Endothelial cell of umbilical vein (primary cell): ENCODE measurements at regions not wholly inside any gene's neighbourhood (a gene's known extent, or its start where the extent isn't known, plus 50 kb on each side); places are given as distances from the start of the nearest gene placed in this dataset.

Source experiments
- BruUV-seq: library from RNA; stranded (reverse); fragments of 400-500 nt; replicated peaks from 2 replicates; lab custom pipeline; 2021; lab: Mats Ljungman, UMichigan
- CTCF ChIA-PET: fragments of 300-600, 350-600 bp; sonication (Branson Sonifier 250); formaldehyde crosslinking; loops from one replicate; lab custom pipeline; 2021; ENCODE audit warnings: antibody characterized with exemption, inconsistent platforms; lab: Charles Lee
- POLR2A ChIA-PET: fragments of 300-600, 350-600 bp; sonication (Branson Sonifier 250); formaldehyde crosslinking; loops from one replicate; lab custom pipeline; 2021; ENCODE audit warnings: antibody characterized with exemption, inconsistent platforms; lab: Charles Lee
- DNase-seq: peaks from one replicate; pipeline ENCODE4 v3.0.0-alpha.2; 2011; ENCODE audit warnings: low read depth, low spot score
- FAIRE-seq: peaks from 2 replicates; lab custom pipeline; 2011; peaks lifted over from hg19 to GRCh38; lab: Jason Lieb, UNC
- H2AFZ ChIP-seq: 2 replicates; pipeline ENCODE4 v1.6.0; 2012; ENCODE audit warnings: low read depth, low read length, control low read depth, inconsistent platforms
- H3K27ac ChIP-seq: 2 replicates; pipeline ENCODE4 v1.5.1; 2011; ENCODE audit warnings: low read depth, mild to moderate bottlenecking, control low read depth, low read length, moderate library complexity; ENCODE audit not compliant: insufficient read depth
- H3K27me3 ChIP-seq, 2 experiments: 2 replicates each; pipeline versions ENCODE4 v1.6.0 to v1.6.1; 2011; ENCODE audit warnings: low read length in 2 of 2, mixed read lengths in 1 of 2; ENCODE audit not compliant: control insufficient read depth in 2 of 2, insufficient read depth in 2 of 2
- H3K36me3 ChIP-seq, 2 experiments: 2 replicates in 1 of 2; 3 replicates in 1 of 2; pipeline ENCODE4 v1.5.1; 2011; ENCODE audit warnings: low read length in 2 of 2, mild to moderate bottlenecking in 1 of 2, moderate library complexity in 1 of 2; ENCODE audit not compliant: control insufficient read depth in 2 of 2, insufficient read depth in 2 of 2; ENCODE audit errors: extremely low read depth in 1 of 2
- H3K4me1 ChIP-seq: 3 replicates; pipeline ENCODE4 v1.5.1; 2011; ENCODE audit warnings: mild to moderate bottlenecking, low read length; ENCODE audit not compliant: control insufficient read depth, insufficient read depth; ENCODE audit errors: extremely low read depth
- H3K4me2 ChIP-seq: 2 replicates; pipeline ENCODE4 v1.6.1; 2011; ENCODE audit warnings: low read length, control low read depth, mixed read lengths; ENCODE audit not compliant: insufficient read depth
- H3K4me3 ChIP-seq, 3 experiments: fragments of 200-600 bp in 1 of 3; sonication (generic), shearing (Covaris generic) in 1 of 3; replicated peaks in 1 of 3; 2 replicates each; pipeline ENCODE4 v1.5.1; 2011 to 2016; ENCODE audit warnings: control low read depth in 3 of 3, low read length in 3 of 3, mild to moderate bottlenecking in 2 of 3, inconsistent platforms in 1 of 3, low read depth in 1 of 3, moderate library complexity in 1 of 3; ENCODE audit not compliant: insufficient read depth in 1 of 3
- H3K79me2 ChIP-seq: 2 replicates; pipeline ENCODE4 v1.6.0; 2012; ENCODE audit warnings: low read length, inconsistent platforms; ENCODE audit not compliant: control insufficient read depth, insufficient read depth
- H3K9ac ChIP-seq: replicated peaks from 2 replicates; pipeline ENCODE3; 2011; ENCODE audit warnings: low read length, control low read depth; ENCODE audit not compliant: insufficient read depth; ENCODE audit errors: extremely low read depth
- H3K9me1 ChIP-seq: replicated peaks from 3 replicates; pipeline ENCODE4 v1.6.0; 2011; ENCODE audit warnings: mild to moderate bottlenecking, low read length; ENCODE audit not compliant: control insufficient read depth, insufficient read depth; ENCODE audit errors: extremely low read depth
- H3K9me3 ChIP-seq: replicated peaks from 2 replicates; pipeline ENCODE4 v1.5.1; 2012; ENCODE audit warnings: low read length, inconsistent platforms; ENCODE audit not compliant: control insufficient read depth, insufficient read depth
- H4K20me1 ChIP-seq: replicated peaks from 2 replicates; pipeline ENCODE3; 2011; ENCODE audit warnings: mild to moderate bottlenecking, low read length; ENCODE audit not compliant: control insufficient read depth, insufficient read depth; ENCODE audit errors: extremely low read depth
- EZH2 ChIP-seq: IDR thresholded peaks from 2 replicates; pipeline ENCODE4 v1.6.1; 2012; ENCODE audit warnings: borderline replicate concordance, low read depth, mild to moderate bottlenecking, moderate library complexity, low read length, inconsistent platforms; ENCODE audit not compliant: severe bottlenecking
- FOS ChIP-seq: IDR thresholded peaks from 2 replicates; pipeline ENCODE4 v1.6.1; 2011; ENCODE audit warnings: mild to moderate bottlenecking, low read length, moderate library complexity, borderline replicate concordance; ENCODE audit not compliant: insufficient read depth
- GATA2 ChIP-seq: IDR thresholded peaks from 2 replicates; pipeline ENCODE4 v1.7.0; 2011; ENCODE audit warnings: low read depth, mild to moderate bottlenecking, moderate library complexity, mixed read lengths, low read length; ENCODE audit not compliant: insufficient read length, insufficient read depth
- JUN ChIP-seq: IDR thresholded peaks from 2 replicates; pipeline ENCODE4 v1.6.1; 2011; ENCODE audit warnings: borderline replicate concordance, low read depth; ENCODE audit not compliant: insufficient read length, insufficient read depth
- MYC ChIP-seq: IDR thresholded peaks from one replicate; pipeline ENCODE4 v1.6.1; 2011; ENCODE audit warnings: mild to moderate bottlenecking, low read depth, low read length
- POLR2A ChIP-seq: IDR thresholded peaks from 2 replicates; pipeline ENCODE4 v1.6.1; 2012; ENCODE audit warnings: low read depth, mild to moderate bottlenecking, control low read depth, low read length
- POLR2AphosphoS5 ChIP-seq: IDR thresholded peaks from 2 replicates; pipeline ENCODE4 v1.6.1; 2012; ENCODE audit warnings: low read depth, mild to moderate bottlenecking, control low read depth, low read length, moderate library complexity; ENCODE audit not compliant: insufficient read depth
- dilution Hi-C: fragments of 300-500 bp; cut with MboI; formaldehyde crosslinking; loops from one replicate; pipeline ENCODE4 v1.15.0; 2019; ENCODE audit warnings: low sequenced_read_pairs; ENCODE audit not compliant: extremely low pct_ligation_motif_present
- intact Hi-C: fragments of 100-400 bp; cut with micrococcal nuclease; formaldehyde crosslinking; loops from one replicate; pipeline ENCODE4 v1.10.0; 2022
- TF ChIP-seq, protein P1 (sequence below): IDR thresholded peaks from 2 replicates; pipeline ENCODE4 v1.6.1; 2011; ENCODE audit not compliant: insufficient read depth, insufficient read length
- TF ChIP-seq, protein P2 (sequence below), 2 donors: IDR thresholded peaks; 1 replicate in 1 of 2; 2 replicates in 1 of 2; pipeline ENCODE4 v1.5.1; 2011; ENCODE audit warnings: low read length in 2 of 2, mild to moderate bottlenecking in 2 of 2, moderate library complexity in 2 of 2, control low read depth in 1 of 2, inconsistent platforms in 1 of 2, low read depth in 1 of 2; ENCODE audit not compliant: insufficient read depth in 1 of 2; ENCODE audit errors: extremely low read depth in 1 of 2

DNA sequence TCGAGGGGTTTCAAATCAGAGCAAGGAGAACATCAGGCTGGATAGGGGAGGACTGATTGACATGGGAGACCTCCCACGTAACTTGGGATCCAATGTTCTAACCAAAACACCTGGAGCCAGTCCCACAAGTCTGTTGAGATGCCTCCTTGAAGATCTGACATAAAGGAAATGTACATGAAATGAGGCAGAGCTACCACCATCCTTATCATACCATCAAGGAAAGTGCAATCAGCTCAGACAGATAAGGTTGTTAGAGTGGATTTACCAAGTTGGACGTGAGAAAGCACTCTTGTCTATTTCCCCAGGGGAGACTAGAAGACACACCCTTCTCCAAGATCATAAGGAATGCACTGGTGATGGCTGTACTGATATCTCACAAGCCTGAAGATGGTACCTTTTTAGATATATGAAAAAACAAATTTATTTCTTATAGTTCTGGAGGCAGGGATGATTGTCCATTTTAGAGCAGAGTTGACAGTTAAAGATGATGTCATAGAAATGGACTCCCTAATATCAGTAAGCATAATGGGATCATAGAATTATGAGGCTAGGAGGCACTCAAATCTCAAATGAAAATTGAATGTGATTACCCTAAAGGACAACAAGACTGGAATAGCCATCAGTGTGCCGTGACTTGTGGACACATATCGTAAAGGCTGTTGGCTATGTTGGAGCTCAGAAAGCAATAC lies 129.1 kb upstream of the RAB4A start:
- no peaks in the 10 kb centered on the region for H3K9me3 ChIP-seq
- FAIRE-seq (no peak), DNase-seq (no peak)
- no peaks in the 10 kb centered on the region for H3K79me2 ChIP-seq
- H3K9ac ChIP-seq, result no peak overlapping the region
- intact Hi-C loops, result no loop called here
- no peak overlapping the region for H3K4me3 ChIP-seq
- no peaks in the 10 kb centered on the region for H3K4me1 ChIP-seq
- H3K27ac ChIP-seq, result no peak overlapping the region
- H3K4me2 ChIP-seq, result no peak overlapping the region
- no peaks in the 10 kb centered on the region for H4K20me1 ChIP-seq
- dilution Hi-C loops, result no loop called here
- no peaks in the 10 kb centered on the region for H3K9me1 ChIP-seq
- H3K36me3 ChIP-seq, result no peaks in the 10 kb centered on the region
- no peak overlapping the region for H2AFZ ChIP-seq
- TF ChIP-seq GATA2 (no peak), MYC (no peak), POLR2A (no peak), EZH2 (no peak), JUN (no peak), FOS (no peak), POLR2AphosphoS5 (no peak)
- TF ChIP-seq, protein P1, sequence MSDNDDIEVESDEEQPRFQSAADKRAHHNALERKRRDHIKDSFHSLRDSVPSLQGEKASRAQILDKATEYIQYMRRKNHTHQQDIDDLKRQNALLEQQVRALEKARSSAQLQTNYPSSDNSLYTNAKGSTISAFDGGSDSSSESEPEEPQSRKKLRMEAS, result no peak
- TF ChIP-seq, protein P2, sequence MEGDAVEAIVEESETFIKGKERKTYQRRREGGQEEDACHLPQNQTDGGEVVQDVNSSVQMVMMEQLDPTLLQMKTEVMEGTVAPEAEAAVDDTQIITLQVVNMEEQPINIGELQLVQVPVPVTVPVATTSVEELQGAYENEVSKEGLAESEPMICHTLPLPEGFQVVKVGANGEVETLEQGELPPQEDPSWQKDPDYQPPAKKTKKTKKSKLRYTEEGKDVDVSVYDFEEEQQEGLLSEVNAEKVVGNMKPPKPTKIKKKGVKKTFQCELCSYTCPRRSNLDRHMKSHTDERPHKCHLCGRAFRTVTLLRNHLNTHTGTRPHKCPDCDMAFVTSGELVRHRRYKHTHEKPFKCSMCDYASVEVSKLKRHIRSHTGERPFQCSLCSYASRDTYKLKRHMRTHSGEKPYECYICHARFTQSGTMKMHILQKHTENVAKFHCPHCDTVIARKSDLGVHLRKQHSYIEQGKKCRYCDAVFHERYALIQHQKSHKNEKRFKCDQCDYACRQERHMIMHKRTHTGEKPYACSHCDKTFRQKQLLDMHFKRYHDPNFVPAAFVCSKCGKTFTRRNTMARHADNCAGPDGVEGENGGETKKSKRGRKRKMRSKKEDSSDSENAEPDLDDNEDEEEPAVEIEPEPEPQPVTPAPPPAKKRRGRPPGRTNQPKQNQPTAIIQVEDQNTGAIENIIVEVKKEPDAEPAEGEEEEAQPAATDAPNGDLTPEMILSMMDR (IDR thresholded peaks at IDR 0.05; ENCODE audit: extremely low read depth in 1 of 2, insufficient read depth in 1 of 2, low read depth in 1 of 2, low read length in 2 of 2), result no peak
- H3K27me3 ChIP-seq, result no peaks in the 10 kb centered on the region
- ChIA-PET POLR2A (no interaction called here), CTCF (no interaction called here)
- BruUV-seq, result no TSS peak
